Neural cell (in vitro differentiated cells): ENCODE measurements at regions not wholly inside any gene's neighbourhood (a gene's known extent, or its start where the extent isn't known, plus 50 kb on each side); places are given as distances from the start of the nearest gene placed in this dataset.

ENCODE experiments used
- H2AFZ ChIP-seq: fragments of 200-600, 300-800 bp; sonication (generic), shearing (Covaris generic); 2 replicates; pipeline ENCODE4 v1.6.0; 2014; ENCODE audit warnings: low read depth, mild to moderate bottlenecking, antibody characterized with exemption, low read length, moderate library complexity
- H3F3A ChIP-seq: fragments of 200-600 bp; shearing (Covaris generic); 2 replicates; pipeline ENCODE4 v1.6.1; 2016; ENCODE audit warnings: mild to moderate bottlenecking, moderate library complexity, mixed read lengths, antibody characterized with exemption, low read length; ENCODE audit not compliant: insufficient read depth, poor library complexity, severe bottlenecking
- H3K27ac ChIP-seq: fragments of 200-600, 300-800 bp; sonication (generic), shearing (Covaris generic); 2 replicates; pipeline ENCODE4 v1.5.1; 2014; ENCODE audit warnings: mild to moderate bottlenecking, low read length, moderate library complexity
- H3K27me3 ChIP-seq: fragments of 300-800, 200-600 bp; sonication (generic), shearing (Covaris generic); 2 replicates; pipeline ENCODE4 v1.6.0; 2014; ENCODE audit warnings: mild to moderate bottlenecking, low read depth, low read length, moderate library complexity; ENCODE audit not compliant: insufficient read depth
- H3K36me3 ChIP-seq: fragments of 300-800, 200-600 bp; sonication (generic), shearing (Covaris generic); 2 replicates; pipeline ENCODE4 v1.5.1; 2014; ENCODE audit warnings: mild to moderate bottlenecking, antibody characterized with exemption, low read length, moderate library complexity; ENCODE audit not compliant: insufficient read depth
- H3K4me2 ChIP-seq: fragments of 300-800, 200-600 bp; sonication (generic), shearing (Covaris generic); 2 replicates; pipeline ENCODE4 v1.6.0; 2014; ENCODE audit warnings: mild to moderate bottlenecking, low read length
- H3K4me3 ChIP-seq: fragments of 300-800, 200-600 bp; sonication (generic), shearing (Covaris generic); 2 replicates; pipeline ENCODE4 v1.5.1; 2014; ENCODE audit warnings: mild to moderate bottlenecking, low read length, moderate library complexity
- H3K79me2 ChIP-seq: fragments of 200-600 bp; shearing (Covaris generic); replicated peaks from 2 replicates; pipeline ENCODE4 v1.6.0; 2014; ENCODE audit warnings: mild to moderate bottlenecking, low read length, moderate library complexity; ENCODE audit not compliant: insufficient read depth
- H3K9ac ChIP-seq: fragments of 300-800, 200-600 bp; sonication (generic), shearing (Covaris generic); 2 replicates; pipeline ENCODE4 v1.6.1; 2016; ENCODE audit warnings: mild to moderate bottlenecking, low read length, mixed read lengths
- H3K9me2 ChIP-seq: fragments of 200-600 bp; shearing (Covaris generic); 2 replicates; pipeline ENCODE4 v1.6.1; 2016; ENCODE audit warnings: mild to moderate bottlenecking, low read length, mixed read lengths; ENCODE audit not compliant: insufficient read depth
- H3K9me3 ChIP-seq: fragments of 200-600, 300-800 bp; sonication (generic), shearing (Covaris generic); 2 replicates; pipeline ENCODE4 v1.6.1; 2016; ENCODE audit warnings: mild to moderate bottlenecking, mixed run types, low read length, moderate library complexity, mixed read lengths
- H4K20me1 ChIP-seq: fragments of 200-600 bp; shearing (Covaris generic); 2 replicates; pipeline ENCODE4 v1.6.1; 2016; ENCODE audit warnings: mild to moderate bottlenecking, mixed run types; ENCODE audit not compliant: insufficient read depth
- CTCF ChIP-seq: fragments of 450-650 bp; IDR thresholded peaks from 2 replicates; pipeline ENCODE4 v1.5.1; 2014; ENCODE audit warnings: antibody characterized with exemption, mild to moderate bottlenecking, moderate library complexity; ENCODE audit not compliant: poor library complexity, severe bottlenecking
- EP300 ChIP-seq: fragments of 450-650 bp; conservative IDR thresholded peaks from 2 replicates; pipeline ENCODE4 v1.6.1; 2014; ENCODE audit warnings: antibody characterized with exemption, mild to moderate bottlenecking, moderate library complexity; ENCODE audit not compliant: poor library complexity, severe bottlenecking
- EZH2 ChIP-seq: fragments of 200-600, 300-800 bp; shearing (Covaris generic), sonication (generic); IDR thresholded peaks from 2 replicates; pipeline ENCODE4 v1.6.1; 2014; ENCODE audit warnings: antibody characterized with exemption, low read length, borderline replicate concordance, mild to moderate bottlenecking; ENCODE audit not compliant: insufficient read depth, poor library complexity, severe bottlenecking
- MXI1 ChIP-seq: fragments of 450-650 bp; conservative IDR thresholded peaks from 2 replicates; pipeline ENCODE4 v1.6.1; 2014; ENCODE audit warnings: antibody characterized with exemption, mild to moderate bottlenecking; ENCODE audit not compliant: poor library complexity, severe bottlenecking
- POLR2AphosphoS5 ChIP-seq: IDR thresholded peaks from 2 replicates; pipeline ENCODE4 v1.6.1; 2012
- RAD21 ChIP-seq: fragments of 450-650 bp; conservative IDR thresholded peaks from 2 replicates; pipeline ENCODE4 v1.6.1; 2014; ENCODE audit warnings: antibody characterized with exemption, mild to moderate bottlenecking, moderate library complexity
- REST ChIP-seq: IDR thresholded peaks from 2 replicates; pipeline ENCODE4 v1.6.1; 2012; ENCODE audit warnings: borderline replicate concordance
- SMC3 ChIP-seq: fragments of 450-650 bp; conservative IDR thresholded peaks from 2 replicates; pipeline ENCODE4 v1.6.1; 2014; ENCODE audit warnings: antibody characterized with exemption, mild to moderate bottlenecking, moderate library complexity; ENCODE audit not compliant: poor library complexity
- TAF1 ChIP-seq: IDR thresholded peaks from 2 replicates; pipeline ENCODE4 v1.6.1; 2012; ENCODE audit warnings: low read depth

GRCh38 chr1:232897949-232898465, 52.4 kb upstream of the NTPCR start:
- no peaks in the 10 kb centered on the region for H3K9me2 ChIP-seq
- H2AFZ ChIP-seq: no peak overlapping the region
- H3K36me3 ChIP-seq: no peaks in the 10 kb centered on the region
- no peaks in the 10 kb centered on the region for H3K9me3 ChIP-seq
- H3K4me3 ChIP-seq: no peak overlapping the region
- TF ChIP-seq SMC3: no peak
- no peak for TF ChIP-seq EZH2
- no peak for TF ChIP-seq MXI1
- no peak for TF ChIP-seq POLR2AphosphoS5
- TF ChIP-seq RAD21: no peak
- TF ChIP-seq TAF1: no peak
- H3K9ac ChIP-seq: no peak overlapping the region
- H3K27me3 ChIP-seq: no peaks in the 10 kb centered on the region
- no peak overlapping the region for H3K27ac ChIP-seq
- H3K4me2 ChIP-seq: no peak overlapping the region
- no peaks in the 10 kb centered on the region for H4K20me1 ChIP-seq
- no peaks in the 10 kb centered on the region for H3F3A ChIP-seq
- no peaks in the 10 kb centered on the region for H3K79me2 ChIP-seq

GRCh38 chr1:232899268-232899667, 51.1 kb upstream of the NTPCR start:
- TF ChIP-seq POLR2AphosphoS5 (no peak), RAD21 (no peak), EZH2 (no peak), REST (no peak), MXI1 (no peak), CTCF (no peak), TAF1 (no peak), SMC3 (no peak), EP300 (no peak)
- H2AFZ ChIP-seq: no peak overlapping the region
- H3K4me2 ChIP-seq: no peak overlapping the region
- no peak overlapping the region for H3K9ac ChIP-seq
- no peaks in the 10 kb centered on the region for H3K79me2 ChIP-seq
- H4K20me1 ChIP-seq: no peaks in the 10 kb centered on the region
- H3K27me3 ChIP-seq: no peaks in the 10 kb centered on the region
- no peaks in the 10 kb centered on the region for H3K9me3 ChIP-seq
- no peak overlapping the region for H3K27ac ChIP-seq
- H3K4me3 ChIP-seq: no peak overlapping the region
- H3K36me3 ChIP-seq: no peaks in the 10 kb centered on the region
- no peaks in the 10 kb centered on the region for H3F3A ChIP-seq
- H3K9me2 ChIP-seq: no peaks in the 10 kb centered on the region
